Testis (tissue), 2 donors: ENCODE measurements at regions not wholly inside any gene's neighbourhood (a gene's known extent, or its start where the extent isn't known, plus 50 kb on each side); places are given as distances from the start of the nearest gene placed in this dataset.

Source experiments
- DNase-seq: peaks from one replicate; pipeline ENCODE4 v3.0.0-alpha.2; 2019
- H3K27ac ChIP-seq, 2 donors: fragments of 200-600 bp; sonication (generic); one replicate each; pipeline ENCODE4 v1.5.1; 2019
- H3K27me3 ChIP-seq: fragments of 200-600 bp; sonication (generic); one replicate; pipeline ENCODE4 v1.5.1; 2019
- H3K36me3 ChIP-seq: fragments of 200-600 bp; sonication (generic); one replicate; pipeline ENCODE4 v1.5.1; 2017; ENCODE audit warnings: low read depth; ENCODE audit errors: missing control alignments
- H3K4me1 ChIP-seq: fragments of 200-600 bp; sonication (generic); one replicate; pipeline ENCODE4 v1.5.1; 2019
- H3K4me3 ChIP-seq, 2 donors: fragments of 200-600 bp; sonication (generic); one replicate each; pipeline ENCODE4 v1.5.1; 2017 to 2019
- H3K9me3 ChIP-seq: fragments of 200-600 bp; sonication (generic); one replicate; pipeline ENCODE4 v1.5.1; 2017
- POLR2A ChIP-seq: fragments of 450-650 bp; IDR thresholded peaks from one replicate; pipeline ENCODE4 v1.6.1; 2017; ENCODE audit warnings: antibody characterized with exemption, mild to moderate bottlenecking, moderate library complexity
- WGBS, 2 donors: methylation state at CpG; one replicate each; pipeline ENCODE4 v1.1.5; 2018; 5-methylcytosine and 5-hydroxymethylcytosine counted together
- intact Hi-C: fragments of 100-400 bp; cut with DNase I; formaldehyde crosslinking; loops from one replicate; pipeline ENCODE4 v1.15.1; 2023; ENCODE audit warnings: low total_unique reads
- TF ChIP-seq, protein P1 (sequence below), 3 experiments: fragments of 450-650 bp in 2 of 3; fragments of 200-600 bp in 1 of 3; sonication (generic) in 1 of 3; IDR thresholded peaks; one replicate each; pipeline ENCODE4 v1.5.1; 2016 to 2019; ENCODE audit warnings: antibody characterized with exemption in 3 of 3, mild to moderate bottlenecking in 2 of 3, moderate library complexity in 1 of 3

DNA sequence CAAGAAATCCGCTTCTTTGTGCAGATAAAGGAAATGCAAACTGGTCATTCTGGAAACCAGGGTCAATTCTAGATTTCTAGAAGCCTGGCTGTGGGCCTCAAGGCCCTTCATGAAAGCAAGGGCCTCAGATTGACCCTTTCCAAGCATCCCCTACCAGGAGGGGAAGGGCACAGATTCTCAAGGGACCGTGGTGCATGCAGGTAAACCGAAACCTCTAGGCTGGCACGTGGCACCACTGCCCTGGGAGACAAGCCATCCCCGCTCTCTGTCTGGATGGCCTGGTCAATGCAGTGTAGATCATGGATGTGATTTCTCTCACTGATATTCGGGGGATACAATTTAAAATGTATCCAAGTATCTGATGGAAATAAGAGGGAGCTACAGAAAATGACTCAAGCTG, 69.4 kb downstream of the TOMM20 start:
- 72 to 79% methylated on average over 6 of the region's 6 CpGs for WGBS, 2 donors
- Histone ChIP-seq H3K4me3 (no peak overlapping the region), H3K27me3 (no peaks in the 10 kb centered on the region), H3K36me3 (no peaks in the 10 kb centered on the region), H3K4me1 (no peaks in the 10 kb centered on the region), H3K27ac (no peak overlapping the region), H3K9me3 (no peaks in the 10 kb centered on the region)
- TF ChIP-seq POLR2A = no peak
- TF ChIP-seq, protein P1, sequence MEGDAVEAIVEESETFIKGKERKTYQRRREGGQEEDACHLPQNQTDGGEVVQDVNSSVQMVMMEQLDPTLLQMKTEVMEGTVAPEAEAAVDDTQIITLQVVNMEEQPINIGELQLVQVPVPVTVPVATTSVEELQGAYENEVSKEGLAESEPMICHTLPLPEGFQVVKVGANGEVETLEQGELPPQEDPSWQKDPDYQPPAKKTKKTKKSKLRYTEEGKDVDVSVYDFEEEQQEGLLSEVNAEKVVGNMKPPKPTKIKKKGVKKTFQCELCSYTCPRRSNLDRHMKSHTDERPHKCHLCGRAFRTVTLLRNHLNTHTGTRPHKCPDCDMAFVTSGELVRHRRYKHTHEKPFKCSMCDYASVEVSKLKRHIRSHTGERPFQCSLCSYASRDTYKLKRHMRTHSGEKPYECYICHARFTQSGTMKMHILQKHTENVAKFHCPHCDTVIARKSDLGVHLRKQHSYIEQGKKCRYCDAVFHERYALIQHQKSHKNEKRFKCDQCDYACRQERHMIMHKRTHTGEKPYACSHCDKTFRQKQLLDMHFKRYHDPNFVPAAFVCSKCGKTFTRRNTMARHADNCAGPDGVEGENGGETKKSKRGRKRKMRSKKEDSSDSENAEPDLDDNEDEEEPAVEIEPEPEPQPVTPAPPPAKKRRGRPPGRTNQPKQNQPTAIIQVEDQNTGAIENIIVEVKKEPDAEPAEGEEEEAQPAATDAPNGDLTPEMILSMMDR (IDR thresholded peaks at IDR 0.05) = no peak
- intact Hi-C loops = no loop called here
- no peak for DNase-seq

DNA sequence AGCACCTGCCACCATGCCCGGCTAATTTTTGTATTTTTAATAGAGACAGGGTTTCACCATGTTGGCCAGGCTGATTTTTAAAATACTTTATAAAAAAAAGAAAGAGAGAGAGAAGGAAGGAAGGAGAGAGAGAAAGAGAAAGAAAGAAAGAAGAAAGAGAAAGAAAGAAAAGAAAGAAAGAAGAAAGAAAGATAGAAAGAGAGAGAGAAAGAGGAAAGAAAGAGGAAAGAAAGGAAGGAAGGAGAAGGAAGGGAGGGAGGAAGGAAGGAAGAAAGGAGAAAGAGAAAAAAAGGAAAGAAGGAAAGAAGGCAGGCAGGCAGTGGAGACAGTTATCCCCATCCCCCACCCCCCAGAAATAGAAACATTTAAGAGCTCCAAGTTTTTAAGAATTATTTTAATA, 69.9 kb downstream of the TOMM20 start:
- no peak overlapping the region for H3K4me3 ChIP-seq
- H3K9me3 ChIP-seq = no peaks in the 10 kb centered on the region
- no peak for DNase-seq
- H3K27me3 ChIP-seq = no peaks in the 10 kb centered on the region
- H3K27ac ChIP-seq = no peak overlapping the region
- TF ChIP-seq, protein P1 (IDR thresholded peaks at IDR 0.05) = no peak
- TF ChIP-seq POLR2A = no peak
- no peaks in the 10 kb centered on the region for H3K36me3 ChIP-seq
- no peaks in the 10 kb centered on the region for H3K4me1 ChIP-seq
- 50 to 53% methylated on average over 1 of the region's 1 CpG for WGBS, 2 donors
- intact Hi-C loops = no loop called here

DNA sequence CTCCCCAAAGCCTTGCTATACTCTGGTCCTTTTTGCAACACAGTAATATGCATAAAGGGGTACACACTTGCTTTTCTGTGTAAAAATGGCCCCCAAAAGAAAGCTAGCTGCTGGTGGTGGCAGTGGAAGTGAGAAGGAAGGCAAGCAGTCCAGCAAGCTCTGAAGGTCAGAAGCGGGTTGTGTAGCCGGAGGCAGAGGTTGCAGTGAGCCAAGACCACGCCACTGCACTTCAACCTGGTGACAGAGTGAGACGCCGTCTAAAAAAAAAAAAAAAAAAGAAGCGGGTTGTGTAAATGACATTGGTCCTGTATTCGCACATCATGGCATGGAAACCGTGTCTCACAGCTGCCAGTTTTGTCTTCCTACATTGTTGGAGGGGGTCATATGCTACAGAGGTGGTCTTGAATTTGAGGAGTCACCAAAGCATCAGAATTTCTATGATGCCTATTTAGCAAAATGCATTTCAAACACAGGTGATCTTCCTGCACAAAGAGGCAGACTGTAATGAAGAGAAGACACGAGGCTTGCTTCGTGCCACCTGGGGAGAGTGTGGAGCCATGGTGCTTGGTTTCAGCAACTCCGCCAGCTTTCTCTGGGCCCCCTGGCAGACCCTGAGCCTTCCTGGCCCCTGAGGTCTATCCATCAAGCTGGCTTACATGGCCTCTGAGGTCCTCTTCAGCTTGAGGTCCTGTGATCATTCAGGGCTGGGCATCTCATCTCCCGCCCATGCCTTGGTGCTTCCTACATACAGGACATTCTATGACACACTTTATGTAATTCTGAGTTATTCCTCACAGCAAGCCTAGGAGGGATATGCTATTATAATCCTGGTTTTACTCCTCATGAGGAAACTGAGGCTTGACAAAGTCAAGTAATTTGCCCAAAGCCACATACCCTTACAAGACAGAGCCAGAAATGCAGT, 71.0 kb downstream of the TOMM20 start:
- WGBS, 2 donors = 88 to 91% methylated on average over 12 of the region's 12 CpGs
- no peak overlapping the region for H3K27ac ChIP-seq
- TF ChIP-seq, protein P1 (IDR thresholded peaks at IDR 0.05) = no peak
- no peak for TF ChIP-seq POLR2A
- H3K4me1 ChIP-seq = no peaks in the 10 kb centered on the region
- H3K4me3 ChIP-seq = no peak overlapping the region
- no peak for DNase-seq
- H3K36me3 ChIP-seq = no peaks in the 10 kb centered on the region
- H3K9me3 ChIP-seq = no peaks in the 10 kb centered on the region
- no peaks in the 10 kb centered on the region for H3K27me3 ChIP-seq
- intact Hi-C loops = no loop called here

GRCh38 chr1:235056937-235057336, 71.7 kb downstream of the TOMM20 start:
- TF ChIP-seq, protein P1 (IDR thresholded peaks at IDR 0.05) = no peak
- no peak for TF ChIP-seq POLR2A
- Histone ChIP-seq H3K4me3 (no peak overlapping the region), H3K4me1 (no peaks in the 10 kb centered on the region), H3K9me3 (no peaks in the 10 kb centered on the region), H3K27ac (no peak overlapping the region), H3K36me3 (no peaks in the 10 kb centered on the region), H3K27me3 (no peaks in the 10 kb centered on the region)
- WGBS, 2 donors = 91 to 99% methylated on average over 7 of the region's 7 CpGs
- intact Hi-C loops = no loop called here
- no peak for DNase-seq

DNA sequence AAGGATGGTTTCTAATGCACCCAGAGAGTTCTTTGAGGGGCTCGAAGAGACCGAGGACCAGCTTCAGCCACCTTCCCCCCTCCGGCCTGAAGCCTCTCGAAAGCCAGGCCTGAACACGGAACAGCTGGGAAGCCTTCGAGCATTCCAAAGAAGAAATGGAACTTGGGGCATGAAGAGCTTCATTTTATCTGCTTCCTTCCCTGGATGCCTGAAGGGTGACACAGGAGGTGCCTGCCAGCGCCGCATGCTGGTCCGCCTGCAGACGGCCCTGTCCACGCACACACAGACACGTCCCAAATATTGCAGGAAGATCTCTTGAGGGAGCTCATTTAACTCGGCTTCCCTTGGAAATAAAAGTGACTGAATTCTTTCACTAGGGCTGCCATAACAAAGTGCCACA, 73.7 kb downstream of the TOMM20 start:
- intact Hi-C loops = no loop called here
- Histone ChIP-seq H3K4me1 (no peaks in the 10 kb centered on the region), H3K27me3 (no peaks in the 10 kb centered on the region), H3K9me3 (no peaks in the 10 kb centered on the region), H3K27ac (no peak overlapping the region), H3K36me3 (no peaks in the 10 kb centered on the region), H3K4me3 (no peak overlapping the region)
- 92 to 98% methylated on average over 5 to 13 of the region's 13 CpGs for WGBS, 2 donors
- DNase-seq = no peak
- TF ChIP-seq POLR2A = no peak
- TF ChIP-seq, protein P1 (IDR thresholded peaks at IDR 0.05) = no peak
